ENCODE measurements at regions not wholly inside any gene's neighbourhood (a gene's known extent, or its start where the extent isn't known, plus 50 kb on each side); places are given as distances from the start of the nearest gene placed in this dataset.
"Not testable (repeated sequence)": the region's sequence is repeated elsewhere in the genome, so short reads cannot be mapped to it uniquely, and the experiment has no call there.

GRCh38 chr6:27591699-27592480 lies 119.0 kb upstream of the ZNF184 start:
- Histone ChIP-seq H3K27ac (no peak overlapping the region), H3K36me3 (peaks cover 0 to 5% of the 10 kb centered on the region in 2 donors), H3K4me3 (no peak overlapping the region), H3K27me3 (peaks cover 0 to 61% of the 10 kb centered on the region in 2 donors), H3K4me1 (no peaks in the 10 kb centered on the region), H3K9me3 (no peaks in the 10 kb centered on the region)
- TF ChIP-seq CTCF (IDR thresholded peaks at IDR 0.05) (no peak), POLR2A (IDR thresholded peaks at IDR 0.05) (no peak)
- intact Hi-C loops (cut with DNase I; ENCODE audit: low total_unique reads): no loop called here
- no peak for DNase-seq

- H3K27me3 ChIP-seq: peaks cover 0 to 17% of the 10 kb centered on the region in 2 donors
These were observed 112.4 kb upstream of the ZNF184 start for GRCh38 chr6:27585316-27585715.

GRCh38 chr6:27584326-27584725 lies 111.4 kb upstream of the ZNF184 start:
- no peak for DNase-seq
- Histone ChIP-seq H3K27me3 (peaks cover 0 to 12% of the 10 kb centered on the region in 2 donors), H3K9me3 (no peaks in the 10 kb centered on the region), H3K4me1 (no peaks in the 10 kb centered on the region), H3K36me3 (peaks cover 0 to 3% of the 10 kb centered on the region in 2 donors), H3K27ac (no peak overlapping the region), H3K4me3 (no peak overlapping the region)
- intact Hi-C loops (cut with DNase I; ENCODE audit: low total_unique reads): no loop called here
- TF ChIP-seq CTCF (IDR thresholded peaks at IDR 0.05) (no peak), POLR2A (IDR thresholded peaks at IDR 0.05) (no peak)

More at GRCh38 chr6:27585316-27585715, 112.4 kb upstream of the ZNF184 start:
- H3K27ac ChIP-seq; DNase-seq; H3K4me1 ChIP-seq; H3K4me3 ChIP-seq; intact Hi-C loops (cut with DNase I; ENCODE audit: low total_unique reads); H3K9me3 ChIP-seq; H3K36me3 ChIP-seq: not testable (repeated sequence)

GRCh38 chr6:27582928-27583725 lies 110.2 kb upstream of the ZNF184 start:
- Histone ChIP-seq H3K4me1 (no peaks in the 10 kb centered on the region), H3K9me3 (no peaks in the 10 kb centered on the region), H3K27me3 (peaks cover 0 to 12% of the 10 kb centered on the region in 2 donors), H3K27ac (no peak overlapping the region), H3K36me3 (no peaks in the 10 kb centered on the region), H3K4me3 (no peak overlapping the region)
- no peak for DNase-seq
- intact Hi-C loops (cut with DNase I; ENCODE audit: low total_unique reads): no loop called here
- TF ChIP-seq CTCF (IDR thresholded peaks at IDR 0.05) (no peak), POLR2A (IDR thresholded peaks at IDR 0.05) (no peak)

GRCh38 chr6:27579973-27580372 lies 107.1 kb upstream of the ZNF184 start:
- no peak for TF ChIP-seq CTCF (IDR thresholded peaks at IDR 0.05)
- TF ChIP-seq POLR2A (IDR thresholded peaks at IDR 0.05): no peak

More at GRCh38 chr6:27579973-27580372, 107.1 kb upstream of the ZNF184 start:
- Histone ChIP-seq H3K4me3 (no peak overlapping the region), H3K27ac (no peak overlapping the region), H3K4me1 (no peaks in the 10 kb centered on the region), H3K9me3 (no peaks in the 10 kb centered on the region), H3K27me3 (no peaks in the 10 kb centered on the region), H3K36me3 (no peaks in the 10 kb centered on the region)
- DNase-seq: no peak
- intact Hi-C loops (cut with DNase I; ENCODE audit: low total_unique reads): no loop called here

Data from uterus (tissue), 3 donors.